ENCODE measurements at regions not wholly inside any gene's neighbourhood (a gene's known extent, or its start where the extent isn't known, plus 50 kb on each side); places are given as distances from the start of the nearest gene placed in this dataset.

GRCh38 chr18:51824746-51825145 is 515.3 kb upstream of the DCC start:
- no peak for DNase-seq (ENCODE audit: low read depth)
- TF ChIP-seq CTCF (IDR thresholded peaks at IDR 0.05; ENCODE audit: control insufficient read depth, extremely low read depth, insufficient read depth), result no peak
- H3K4me3 ChIP-seq (ENCODE audit: low read depth, low read length), result no peak overlapping the region

GRCh38 chr18:51833850-51834249 is 506.1 kb upstream of the DCC start:
- TF ChIP-seq CTCF (IDR thresholded peaks at IDR 0.05; ENCODE audit: control insufficient read depth, extremely low read depth, insufficient read depth), result no peak
- no peak for DNase-seq (ENCODE audit: low read depth)
- H3K4me3 ChIP-seq (ENCODE audit: low read depth, low read length), result no peak overlapping the region

GRCh38 chr18:51848702-51849101 is 491.3 kb upstream of the DCC start:
- no peak for DNase-seq (ENCODE audit: low read depth)
- no peak for TF ChIP-seq CTCF (IDR thresholded peaks at IDR 0.05; ENCODE audit: control insufficient read depth, extremely low read depth, insufficient read depth)
- no peak overlapping the region for H3K4me3 ChIP-seq (ENCODE audit: low read depth, low read length)

GRCh38 chr18:51852681-51853080 is 487.3 kb upstream of the DCC start:
- TF ChIP-seq CTCF (IDR thresholded peaks at IDR 0.05; ENCODE audit: control insufficient read depth, extremely low read depth, insufficient read depth), result no peak
- no peak overlapping the region for H3K4me3 ChIP-seq (ENCODE audit: low read depth, low read length)
- DNase-seq (ENCODE audit: low read depth), result no peak

GRCh38 chr18:51857989-51858388 is 482.0 kb upstream of the DCC start:
- no peak for DNase-seq (ENCODE audit: low read depth)
- no peak overlapping the region for H3K4me3 ChIP-seq (ENCODE audit: low read depth, low read length)
- no peak for TF ChIP-seq CTCF (IDR thresholded peaks at IDR 0.05; ENCODE audit: control insufficient read depth, extremely low read depth, insufficient read depth)

GRCh38 chr18:51861046-51861445 is 479.0 kb upstream of the DCC start:
- H3K4me3 ChIP-seq (ENCODE audit: low read depth, low read length), result no peak overlapping the region
- no peak for DNase-seq (ENCODE audit: low read depth)
- TF ChIP-seq CTCF (IDR thresholded peaks at IDR 0.05; ENCODE audit: control insufficient read depth, extremely low read depth, insufficient read depth), result no peak

- DNase-seq (ENCODE audit: low read depth), result no peak
- H3K4me3 ChIP-seq (ENCODE audit: low read depth, low read length), result no peak overlapping the region
- TF ChIP-seq CTCF (IDR thresholded peaks at IDR 0.05; ENCODE audit: control insufficient read depth, extremely low read depth, insufficient read depth), result no peak
Measured at GRCh38 chr18:51862051-51862715, 477.8 kb upstream of the DCC start.

All from LNCaP clone FGC (cell line).